NB4 (cell line): ENCODE measurements at regions not wholly inside any gene's neighbourhood (a gene's known extent, or its start where the extent isn't known, plus 50 kb on each side); places are given as distances from the start of the nearest gene placed in this dataset.

Source experiments
- DNase-seq: peaks from one replicate; pipeline ENCODE4 v3.0.0; 2010; ENCODE audit warnings: low read depth
- H3K4me3 ChIP-seq: one replicate; pipeline ENCODE4 v1.5.1; 2011; ENCODE audit warnings: mild to moderate bottlenecking, low read depth, low read length, moderate library complexity
- CTCF ChIP-seq: IDR thresholded peaks from one replicate; pipeline ENCODE4 v1.5.1; 2012; ENCODE audit warnings: low read depth, low read length
- MAX ChIP-seq: IDR thresholded peaks from 2 replicates; pipeline ENCODE4 v1.6.1; 2011; ENCODE audit warnings: low read depth, low read length
- MYC ChIP-seq: IDR thresholded peaks from 2 replicates; pipeline ENCODE4 v1.6.1; 2011; ENCODE audit warnings: low read depth, low read length
- POLR2A ChIP-seq: IDR thresholded peaks from 2 replicates; pipeline ENCODE4 v1.6.1; 2011; ENCODE audit warnings: mild to moderate bottlenecking; ENCODE audit not compliant: insufficient read length; ENCODE audit errors: extremely low read depth

DNA sequence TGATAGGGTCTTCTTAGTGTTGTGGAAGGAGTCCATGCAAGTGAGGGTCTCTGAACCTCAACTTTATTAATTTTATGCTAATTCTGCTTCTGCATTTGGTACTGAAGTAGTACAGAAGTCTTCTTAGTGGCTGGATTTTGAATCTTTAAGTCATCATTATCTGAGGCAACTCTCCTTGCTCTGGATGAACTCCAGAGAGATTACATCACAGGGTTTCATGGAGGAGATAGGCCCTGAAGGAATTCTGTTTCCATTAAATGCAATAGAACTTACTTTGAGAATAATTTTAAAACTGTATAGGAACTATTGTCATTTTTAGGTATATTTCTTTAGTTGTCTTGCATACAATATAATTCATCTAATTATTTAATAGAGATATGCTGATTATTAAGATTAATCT lies 451.2 kb downstream of the FAT4 start:
- no peak for DNase-seq
- no peak for TF ChIP-seq POLR2A
- TF ChIP-seq MAX = no peak
- TF ChIP-seq MYC = no peak
- TF ChIP-seq CTCF = no peak
- H3K4me3 ChIP-seq = no peak overlapping the region

DNA sequence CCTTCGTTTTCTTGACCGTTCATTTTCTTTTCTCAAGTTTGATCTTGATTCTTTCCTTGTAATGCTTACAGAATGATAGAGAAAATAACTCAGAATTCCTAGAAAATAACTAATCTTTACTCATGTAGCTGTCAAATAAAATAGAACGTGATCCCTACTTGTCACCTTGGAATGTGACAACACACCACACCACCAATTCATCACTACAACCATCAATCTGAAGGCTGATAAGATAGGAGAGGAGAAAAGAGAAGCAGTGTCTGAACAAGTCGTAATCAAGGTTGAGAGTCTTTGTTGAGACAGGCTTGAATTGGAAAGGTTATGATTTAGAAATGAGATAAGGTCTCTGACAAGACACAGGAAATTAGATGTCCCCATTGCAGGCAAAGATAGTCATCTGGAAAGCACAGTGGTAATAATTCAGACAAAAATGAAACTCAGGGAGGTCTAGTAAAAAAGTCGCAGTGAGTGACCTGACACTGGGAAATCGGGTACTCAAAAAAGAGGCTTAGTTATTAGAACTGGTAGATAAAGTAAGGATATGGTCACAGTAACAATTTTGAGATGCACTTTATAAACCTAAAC lies 456.2 kb downstream of the FAT4 start:
- TF ChIP-seq MAX (no peak), POLR2A (no peak), CTCF (no peak), MYC (no peak)
- no peak for DNase-seq
- H3K4me3 ChIP-seq = no peak overlapping the region

- no peak for DNase-seq
- TF ChIP-seq MYC = no peak
- TF ChIP-seq MAX = no peak
- no peak for TF ChIP-seq POLR2A
- TF ChIP-seq CTCF = no peak
- no peak overlapping the region for H3K4me3 ChIP-seq
Observed at GRCh38 chr4:125772680-125773079, 457.9 kb downstream of the FAT4 start.

DNA sequence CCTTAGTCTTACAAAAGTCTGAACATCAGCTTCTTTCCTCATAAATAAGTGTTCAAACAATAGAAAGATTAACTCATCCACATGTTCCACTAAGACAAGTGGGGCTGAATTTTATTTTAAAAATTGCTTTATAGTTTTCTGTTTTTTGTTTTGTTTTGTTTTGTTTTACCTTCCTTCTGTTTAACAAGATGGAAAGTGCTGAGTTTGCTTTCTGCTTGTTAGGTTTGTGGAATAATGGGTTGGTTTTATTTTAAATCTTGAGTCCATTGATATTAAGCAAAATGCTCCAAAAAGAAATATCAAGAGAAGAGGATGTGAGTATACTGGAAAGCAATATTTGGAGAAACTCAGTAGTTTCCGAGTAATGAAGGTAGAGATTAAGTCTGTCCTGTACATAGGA lies 458.7 kb downstream of the FAT4 start:
- DNase-seq = no peak
- H3K4me3 ChIP-seq = no peak overlapping the region
- no peak for TF ChIP-seq MAX
- no peak for TF ChIP-seq POLR2A

- DNase-seq = no peak
- TF ChIP-seq MAX (no peak), CTCF (no peak), POLR2A (no peak), MYC (no peak)
Observed at GRCh38 chr4:125773931-125774330, 459.2 kb downstream of the FAT4 start.

DNA sequence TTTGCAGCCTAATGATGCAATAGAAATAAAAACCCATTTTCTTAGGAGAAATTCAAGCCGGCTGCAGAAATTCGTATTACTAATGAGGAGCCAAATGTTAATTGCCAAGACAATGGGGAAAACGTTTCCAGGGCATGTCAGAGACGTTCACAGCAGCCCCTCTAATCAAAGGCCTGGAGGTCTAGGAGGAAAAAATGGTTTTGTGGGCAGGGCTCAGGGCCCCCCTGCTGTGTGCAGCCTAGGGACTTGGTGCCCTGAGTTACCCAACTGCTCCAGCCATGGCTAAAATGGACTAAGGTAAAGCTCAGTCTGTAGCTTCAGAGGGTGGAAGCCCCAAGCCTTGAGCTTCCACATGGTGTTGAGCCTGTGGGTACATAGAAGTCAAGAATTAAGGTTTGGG lies 461.4 kb downstream of the FAT4 start:
- DNase-seq = no peak
- TF ChIP-seq CTCF (no peak), MAX (no peak), MYC (no peak), POLR2A (no peak)
- H3K4me3 ChIP-seq = no peak overlapping the region

More at GRCh38 chr4:125773931-125774330, 459.2 kb downstream of the FAT4 start:
- no peak overlapping the region for H3K4me3 ChIP-seq
